EH (cell line): ENCODE measurements at regions not wholly inside any gene's neighbourhood (a gene's known extent, or its start where the extent isn't known, plus 50 kb on each side); places are given as distances from the start of the nearest gene placed in this dataset.
"Not testable (repeated sequence)": the region's sequence is repeated elsewhere in the genome, so short reads cannot be mapped to it uniquely, and the experiment has no call there.

Experiments used
- DNase-seq: peaks from one replicate; pipeline ENCODE4 v3.0.0-alpha.2; 2015; ENCODE audit warnings: low read depth

GRCh38 chr7:23938215-23938614 lies 228.2 kb downstream of the STK31 start:
- DNase-seq, result no peak

GRCh38 chr7:23938937-23939552 lies 229.0 kb downstream of the STK31 start:
- DNase-seq, result peak; percentile 63

GRCh38 chr7:23939747-23940146 lies 229.7 kb downstream of the STK31 start:
- DNase-seq, result not testable (repeated sequence)

GRCh38 chr7:23941551-23941950 lies 231.5 kb downstream of the STK31 start:
- no peak for DNase-seq

GRCh38 chr7:23942032-23942431 lies 232.0 kb downstream of the STK31 start:
- DNase-seq, result no peak

GRCh38 chr7:23944131-23944530 lies 234.1 kb downstream of the STK31 start:
- no peak for DNase-seq

GRCh38 chr7:23945472-23945871 lies 235.5 kb downstream of the STK31 start:
- no peak for DNase-seq

- peak; percentile 54 for DNase-seq
These were observed 245.1 kb downstream of the STK31 start for GRCh38 chr7:23955145-23955544.

GRCh38 chr7:23955600-23956149 lies 245.7 kb downstream of the STK31 start:
- DNase-seq, result no peak

- DNase-seq, result peak; percentile 52
These were observed 247.0 kb downstream of the STK31 start for GRCh38 chr7:23956772-23957576.

GRCh38 chr7:23959821-23960220 lies 249.8 kb downstream of the STK31 start:
- DNase-seq, result no peak

GRCh38 chr7:23960361-23960760 lies 250.3 kb downstream of the STK31 start:
- DNase-seq, result no peak

GRCh38 chr7:23963461-23964165 lies 253.6 kb downstream of the STK31 start:
- no peak for DNase-seq

GRCh38 chr7:23964715-23965114 lies 254.7 kb downstream of the STK31 start:
- DNase-seq, result no peak

GRCh38 chr7:23965296-23965695 lies 255.3 kb downstream of the STK31 start:
- no peak for DNase-seq

GRCh38 chr7:23966941-23967340 lies 256.9 kb downstream of the STK31 start:
- DNase-seq, result peak; percentile 70

GRCh38 chr7:23967949-23968599 lies 258.1 kb downstream of the STK31 start:
- no peak for DNase-seq

GRCh38 chr7:23968791-23969190 lies 258.8 kb downstream of the STK31 start:
- no peak for DNase-seq

- DNase-seq, result no peak
These were observed 259.4 kb downstream of the STK31 start for GRCh38 chr7:23969443-23969842.

- DNase-seq, result peak; percentile 25
These were observed 260.2 kb downstream of the STK31 start for GRCh38 chr7:23970193-23970592.

GRCh38 chr7:23971031-23971430 lies 261.0 kb downstream of the STK31 start:
- DNase-seq, result peak; percentile 88

GRCh38 chr7:23972057-23972456 lies 262.0 kb downstream of the STK31 start:
- DNase-seq, result no peak
